C4-2B (cell line): ENCODE measurements at regions not wholly inside any gene's neighbourhood (a gene's known extent, or its start where the extent isn't known, plus 50 kb on each side); places are given as distances from the start of the nearest gene placed in this dataset.

Source experiments
- H3K27ac ChIP-seq: fragments of 450-650 bp; 2 replicates; pipeline ENCODE4 v1.5.1; 2017
- CTCF ChIP-seq: fragments of 450-650 bp; conservative IDR thresholded peaks from 2 replicates; pipeline ENCODE4 v1.5.1; 2017; ENCODE audit warnings: mild to moderate bottlenecking
- ZFX ChIP-seq: fragments of 450-650 bp; IDR thresholded peaks from 2 replicates; pipeline ENCODE4 v1.6.1; 2017

DNA sequence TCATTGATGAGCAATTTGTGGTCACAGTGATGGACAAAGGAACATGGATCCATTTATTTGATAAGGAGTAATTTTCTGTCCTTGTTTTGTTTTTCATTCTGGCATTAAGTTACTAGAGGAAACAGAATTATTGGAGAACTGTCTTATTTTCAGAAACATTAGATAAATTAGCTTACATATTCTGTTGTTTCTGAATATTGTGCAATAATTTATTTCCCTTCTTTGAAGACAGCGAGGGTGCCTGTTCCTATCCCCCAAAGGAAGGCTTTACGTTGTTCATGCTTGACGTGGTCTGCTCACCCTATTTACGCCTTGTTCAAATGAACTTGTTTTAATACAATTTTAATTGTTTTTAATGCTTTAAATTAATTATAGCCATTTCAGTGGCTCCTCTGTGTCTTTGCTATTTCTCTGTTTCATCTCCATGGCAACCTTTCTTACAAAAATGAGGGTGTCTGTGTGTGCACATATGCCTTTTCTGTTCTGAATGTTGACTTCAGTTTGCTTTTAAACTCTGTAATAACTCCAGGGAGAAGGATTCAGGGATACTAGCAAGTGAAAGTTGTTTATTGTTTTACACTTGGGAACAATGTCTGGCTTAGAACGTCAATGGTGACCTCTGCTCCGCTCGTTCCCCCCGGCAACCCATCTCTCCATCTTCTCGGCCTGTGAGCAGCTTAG, 138.3 kb upstream of the PLET1 start:
- H3K27ac ChIP-seq: no peak overlapping the region
- TF ChIP-seq CTCF (no peak), ZFX (no peak)

GRCh38 chr11:112400476-112401014, 139.9 kb upstream of the PLET1 start:
- no peak overlapping the region for H3K27ac ChIP-seq
- TF ChIP-seq CTCF: no peak
- no peak for TF ChIP-seq ZFX

DNA sequence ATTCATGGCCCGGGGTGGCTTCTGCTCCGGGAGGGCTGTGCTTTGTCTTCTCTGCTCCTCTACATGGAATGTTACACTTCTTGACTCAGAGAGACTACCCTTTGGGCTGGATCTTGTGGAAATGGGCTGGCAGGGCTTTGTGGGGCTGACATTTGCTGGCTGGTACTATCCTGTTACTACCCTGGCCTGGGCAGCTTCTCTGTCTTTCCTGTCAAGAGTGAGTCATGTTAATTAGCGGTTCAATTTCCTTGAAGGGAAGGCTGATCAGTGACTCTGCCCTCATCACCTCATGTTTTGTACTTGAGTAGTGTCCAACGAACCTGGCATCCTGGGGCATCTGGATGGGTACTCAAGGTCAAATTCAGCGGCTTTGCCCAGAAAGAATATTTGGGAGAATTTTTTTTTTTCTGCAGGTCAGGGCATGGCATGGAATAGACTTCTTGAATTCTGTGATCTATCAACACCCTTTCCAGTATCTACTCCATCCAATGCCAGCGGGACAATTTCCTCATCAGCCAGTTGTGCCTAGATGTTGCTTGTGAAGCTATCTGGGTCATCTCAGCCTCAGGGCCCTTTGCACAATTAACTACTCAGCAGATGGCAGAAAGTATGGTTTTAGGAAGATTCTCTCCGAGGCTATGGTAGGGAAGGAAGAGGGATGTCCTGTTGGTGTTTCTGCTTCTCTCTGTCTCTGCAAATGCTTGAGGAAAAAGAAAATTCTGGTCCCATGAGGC, 140.5 kb upstream of the PLET1 start:
- H3K27ac ChIP-seq: no peak overlapping the region
- TF ChIP-seq ZFX (no peak), CTCF (no peak)

DNA sequence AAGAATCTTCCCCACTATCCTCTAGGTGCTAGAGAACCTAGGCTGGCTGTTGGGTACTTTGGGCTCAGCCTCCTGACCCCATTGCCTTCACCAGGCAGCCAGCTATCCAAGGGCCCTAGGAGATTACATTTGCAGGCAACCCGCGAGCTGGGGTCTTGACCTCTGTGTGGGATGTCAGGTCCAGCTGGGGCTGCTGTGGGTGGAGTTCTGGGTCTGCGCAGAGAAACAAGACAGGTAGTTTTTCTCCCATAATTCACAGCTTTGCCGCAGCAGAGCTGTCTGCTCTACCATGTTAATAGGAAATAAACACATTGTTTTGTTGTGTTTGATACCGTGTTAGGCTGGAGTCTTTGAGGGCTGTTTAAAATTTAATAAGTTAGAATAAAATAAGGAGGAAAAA, 142.8 kb upstream of the PLET1 start:
- TF ChIP-seq CTCF (no peak), ZFX (no peak)
- H3K27ac ChIP-seq: no peak overlapping the region

- no peak overlapping the region for H3K27ac ChIP-seq
- TF ChIP-seq ZFX: no peak
- no peak for TF ChIP-seq CTCF
Observed at GRCh38 chr11:112404112-112404511, 143.5 kb upstream of the PLET1 start.

DNA sequence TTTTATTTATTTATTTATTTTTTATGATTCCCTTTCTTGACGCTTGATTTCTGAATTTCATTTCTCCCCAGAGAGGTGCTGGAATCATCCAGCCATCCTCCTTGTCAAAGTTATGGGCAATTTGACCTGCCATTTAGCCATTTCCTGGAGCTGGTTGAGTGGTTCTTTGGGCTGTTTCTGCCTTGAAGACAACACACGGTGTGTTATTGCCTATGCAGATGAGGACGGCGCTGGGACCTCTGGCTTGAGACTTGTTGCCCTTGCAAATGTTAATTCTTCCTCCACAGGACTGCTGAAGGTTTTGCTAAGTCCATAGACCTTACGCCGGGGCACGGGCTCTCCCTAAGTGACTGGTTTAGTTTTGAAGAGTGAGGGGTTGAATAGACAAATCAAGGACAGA, 147.9 kb upstream of the PLET1 start:
- TF ChIP-seq ZFX: no peak
- TF ChIP-seq CTCF: no peak
- no peak overlapping the region for H3K27ac ChIP-seq

GRCh38 chr11:112410325-112410724, 149.7 kb upstream of the PLET1 start:
- no peak for TF ChIP-seq CTCF
- TF ChIP-seq ZFX: no peak
- H3K27ac ChIP-seq: no peak overlapping the region
